ENCODE measurements at regions not wholly inside any gene's neighbourhood (a gene's known extent, or its start where the extent isn't known, plus 50 kb on each side); places are given as distances from the start of the nearest gene placed in this dataset.

DNA sequence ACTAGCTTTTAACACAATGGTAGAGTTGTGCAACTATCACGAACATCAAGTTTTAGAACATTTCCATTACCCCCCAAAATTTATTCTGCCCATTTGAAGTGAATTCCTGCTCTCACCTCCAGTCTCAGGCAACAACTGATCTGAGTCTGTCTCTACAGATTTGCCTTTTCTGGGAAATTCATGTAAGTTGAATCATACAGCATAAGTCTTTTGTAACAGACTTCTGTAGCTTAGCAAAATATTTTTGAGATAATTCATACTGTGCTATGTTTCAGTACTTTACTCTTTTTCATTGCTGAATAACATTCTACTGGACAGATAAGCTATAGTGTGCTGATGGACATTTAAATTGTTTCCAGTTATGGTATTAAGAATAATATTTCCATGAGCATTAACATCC is 447.3 kb upstream of the GJE1 start:
- ATAC-seq, result no peak
- Mint-ChIP-seq H3K9me3 (peaks cover 0 to 7% of the 10 kb centered on the region in 2 donors), H3K27ac (no peak overlapping the region), H3K36me3 (no peaks in the 10 kb centered on the region)
- DNase-seq (ENCODE audit: low spot score in 2 of 2), result no peak

DNA sequence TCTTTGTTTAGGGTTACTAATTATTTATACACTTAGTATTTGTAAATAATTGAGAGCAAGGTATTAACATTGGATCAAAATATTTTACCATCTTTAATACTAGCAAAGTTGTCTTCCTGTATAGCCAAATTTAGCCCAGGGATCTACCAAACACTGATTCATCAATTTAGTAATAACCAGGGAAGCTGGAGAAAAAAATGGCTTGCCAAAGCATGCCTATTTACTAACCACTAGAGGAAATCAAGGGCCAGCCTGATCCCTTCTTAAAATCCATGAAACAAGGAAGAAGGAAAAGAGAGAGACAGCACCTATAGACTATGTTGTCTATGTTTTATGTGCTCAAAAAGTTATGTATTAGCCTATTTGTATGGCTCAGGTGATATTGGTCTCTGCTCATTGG is 450.3 kb upstream of the GJE1 start:
- DNase-seq (ENCODE audit: low spot score in 2 of 2) (no peak), ATAC-seq (no peak)
- H3K27ac Mint-ChIP-seq, result no peak overlapping the region
- H3K9me3 Mint-ChIP-seq, result no peaks in the 10 kb centered on the region
- H3K36me3 Mint-ChIP-seq, result no peaks in the 10 kb centered on the region

DNA sequence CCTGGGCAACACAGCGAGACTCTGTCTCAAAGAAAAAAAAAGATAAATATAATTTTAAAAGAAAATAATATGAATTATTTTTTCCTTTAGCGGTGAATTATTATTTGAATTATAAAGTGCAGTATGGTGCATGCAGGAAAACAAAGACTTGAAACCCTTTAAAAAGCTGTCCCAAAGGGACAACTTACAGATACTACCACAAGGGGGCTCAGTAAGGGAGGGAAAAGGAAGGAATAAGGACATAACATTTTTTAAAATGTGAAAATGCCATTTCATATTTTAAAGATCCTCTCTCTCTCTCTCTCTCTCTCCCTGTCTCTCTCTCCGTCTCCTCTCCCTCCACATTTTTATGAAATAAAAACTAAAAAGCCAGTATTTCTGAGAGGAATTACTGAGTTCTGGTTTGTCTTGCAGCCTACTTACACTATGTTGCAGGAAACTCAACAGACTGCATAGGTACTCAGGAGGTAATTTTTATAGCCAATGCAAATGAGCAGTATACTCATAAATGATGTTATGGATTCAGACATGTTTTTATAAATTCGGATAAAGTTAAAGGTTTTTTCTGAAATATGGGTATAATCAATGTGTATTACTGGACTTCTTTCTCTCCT is 455.0 kb upstream of the GJE1 start:
- H3K9me3 Mint-ChIP-seq, result no peaks in the 10 kb centered on the region
- DNase-seq (ENCODE audit: low spot score in 2 of 2) (no peak), ATAC-seq (no peak)
- no peaks in the 10 kb centered on the region for H3K36me3 Mint-ChIP-seq
- H3K27ac Mint-ChIP-seq, result no peak overlapping the region

DNA sequence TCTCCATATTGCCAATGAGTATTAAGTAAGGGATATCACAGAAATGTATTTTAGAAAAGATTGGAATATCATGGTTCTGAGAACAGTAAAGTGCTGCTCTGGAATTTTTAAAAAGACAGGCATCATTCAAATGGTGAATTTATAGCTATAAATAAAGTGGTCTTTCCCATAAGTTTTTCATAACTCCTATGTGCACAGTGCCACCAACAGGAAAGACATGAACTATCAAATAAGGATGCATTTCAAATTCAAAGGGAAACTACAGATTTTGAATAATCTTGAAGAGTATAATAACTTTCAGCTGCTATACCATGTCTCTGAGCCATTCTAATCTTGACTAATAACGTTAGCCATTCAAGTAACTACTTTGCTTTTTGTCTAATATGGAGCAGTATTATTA is 456.8 kb upstream of the GJE1 start:
- Mint-ChIP-seq H3K9me3 (no peaks in the 10 kb centered on the region), H3K27ac (no peak overlapping the region), H3K36me3 (no peaks in the 10 kb centered on the region)
- no peak for DNase-seq (ENCODE audit: low spot score in 2 of 2)
- ATAC-seq, result no peak

DNA sequence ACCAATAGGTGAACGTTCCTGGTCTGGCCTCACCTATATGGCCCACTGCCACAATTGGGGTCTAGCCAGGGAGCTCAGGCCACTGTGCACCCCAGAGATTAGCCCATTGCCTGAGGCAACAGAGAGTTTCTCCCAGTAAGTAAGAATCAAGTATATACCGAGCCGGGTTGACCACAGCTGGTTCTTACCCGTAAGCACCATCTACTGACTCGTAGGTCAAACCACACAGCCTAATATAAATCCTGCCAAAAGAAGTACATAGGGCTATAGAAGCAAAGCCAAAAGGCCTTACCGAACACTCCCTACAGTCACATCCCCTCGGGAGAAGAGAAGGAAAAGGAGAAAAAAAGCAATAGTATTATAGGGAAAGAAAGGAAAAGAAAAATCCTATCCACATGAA is 463.6 kb upstream of the GJE1 start:
- DNase-seq (ENCODE audit: low spot score in 2 of 2), result no peak
- Mint-ChIP-seq H3K9me3 (peaks cover 0 to 5% of the 10 kb centered on the region in 2 donors), H3K36me3 (no peaks in the 10 kb centered on the region), H3K27ac (no peak overlapping the region)
- no peak for ATAC-seq

DNA sequence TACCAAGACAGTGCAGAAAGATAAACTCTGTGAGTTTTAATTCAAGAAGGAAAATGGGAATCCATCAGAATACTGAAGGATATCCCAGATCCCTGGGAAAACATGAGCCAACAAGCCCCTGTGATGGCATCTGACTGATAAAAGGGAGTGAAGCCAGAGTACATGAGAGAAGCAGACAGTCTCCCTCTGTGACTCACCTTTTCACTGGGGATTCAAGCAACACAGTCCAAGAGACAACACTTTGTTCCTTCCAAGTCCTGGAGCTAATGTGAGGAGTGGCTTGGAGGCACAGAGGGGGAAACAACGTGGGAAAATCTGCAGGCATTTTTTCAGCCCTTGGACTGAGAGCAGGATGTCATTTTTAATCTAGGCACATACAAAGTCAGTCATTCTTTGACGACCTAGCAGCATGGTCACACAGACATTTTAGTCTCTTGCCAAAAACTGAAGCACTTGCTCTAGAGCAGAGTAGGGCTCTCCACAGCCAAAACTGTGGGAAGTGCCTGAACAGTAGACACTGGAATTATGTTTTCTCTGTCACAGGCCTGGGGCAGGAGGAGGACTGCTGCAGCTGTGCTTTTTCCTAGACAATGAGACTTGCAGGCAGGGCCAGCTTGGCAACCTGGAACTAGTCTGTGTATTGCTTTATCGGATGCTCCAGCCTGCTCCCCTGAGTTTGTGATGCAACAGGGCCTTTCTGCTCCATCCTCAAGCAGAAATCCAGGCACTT is 465.0 kb upstream of the GJE1 start:
- H3K36me3 Mint-ChIP-seq, result no peaks in the 10 kb centered on the region
- ATAC-seq, result no peak
- DNase-seq (ENCODE audit: low spot score in 2 of 2), result no peak
- no peak overlapping the region for H3K27ac Mint-ChIP-seq
- peaks cover 0 to 5% of the 10 kb centered on the region in 2 donors for H3K9me3 Mint-ChIP-seq

DNA sequence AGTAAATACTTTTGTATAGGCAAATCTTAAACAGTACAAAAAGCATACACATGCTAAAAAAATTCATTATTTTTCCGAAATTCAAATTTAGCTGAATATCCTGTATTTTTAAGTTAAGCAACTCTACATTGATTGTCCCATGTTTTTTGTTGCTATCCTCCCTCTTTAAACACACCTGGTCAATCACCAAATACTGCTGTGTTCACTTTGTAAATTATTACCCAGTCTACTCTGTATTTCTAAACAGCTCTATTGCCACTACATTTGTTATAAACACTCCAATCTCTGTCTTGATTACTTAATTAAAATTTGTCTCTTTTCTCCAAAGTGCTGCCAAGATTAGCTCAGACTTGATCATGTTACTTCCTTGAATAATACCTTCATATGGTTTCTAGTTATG is 466.5 kb upstream of the GJE1 start:
- Mint-ChIP-seq H3K36me3 (no peaks in the 10 kb centered on the region), H3K27ac (no peak overlapping the region), H3K9me3 (peaks cover 0 to 5% of the 10 kb centered on the region in 2 donors)
- DNase-seq (ENCODE audit: low spot score in 2 of 2) (no peak), ATAC-seq (no peak)

DNA sequence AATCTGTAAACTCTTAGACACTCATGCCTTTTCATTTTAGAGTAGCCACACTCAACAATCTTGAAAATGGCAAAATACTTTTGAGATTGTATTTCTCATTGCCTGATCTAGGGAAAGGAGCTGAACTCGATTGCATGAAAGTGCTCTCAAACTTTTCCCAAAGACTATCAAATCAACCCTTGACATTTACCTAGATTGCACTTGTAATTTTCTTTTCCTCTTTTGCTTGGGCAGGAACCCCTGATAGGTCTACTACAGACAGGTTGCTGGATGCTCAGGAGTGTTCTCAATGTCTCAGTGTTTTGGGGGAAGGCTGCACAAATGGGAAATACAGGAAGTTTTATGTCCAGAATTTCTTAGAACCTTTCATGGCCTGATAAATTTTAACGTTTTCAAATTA is 468.0 kb upstream of the GJE1 start:
- Mint-ChIP-seq H3K36me3 (no peaks in the 10 kb centered on the region), H3K27ac (no peak overlapping the region), H3K9me3 (peaks cover 0 to 5% of the 10 kb centered on the region in 2 donors)
- DNase-seq (ENCODE audit: low spot score in 2 of 2) (no peak), ATAC-seq (no peak)

DNA sequence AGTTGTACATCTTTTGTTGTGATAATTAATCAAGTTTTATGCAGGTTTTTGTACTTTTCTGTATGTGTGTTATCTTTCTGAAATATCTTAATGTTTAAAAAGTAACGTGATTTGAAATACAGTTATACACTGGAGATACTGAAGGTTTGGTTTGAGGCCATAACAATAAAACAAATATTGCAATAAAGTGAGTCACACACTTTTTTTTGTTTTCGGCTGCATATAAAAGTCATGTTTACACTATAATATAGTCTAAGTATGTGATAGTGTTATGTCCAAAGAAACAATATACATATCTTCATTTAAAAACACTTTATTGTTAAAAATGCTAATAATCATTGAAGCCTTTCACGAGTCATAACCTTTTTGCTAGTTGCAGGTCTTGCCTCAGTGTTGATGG is 473.1 kb upstream of the GJE1 start:
- H3K36me3 Mint-ChIP-seq, result no peaks in the 10 kb centered on the region
- DNase-seq (ENCODE audit: low spot score in 2 of 2) (no peak), ATAC-seq (no peak)
- peaks cover 0 to 4% of the 10 kb centered on the region in 2 donors for H3K9me3 Mint-ChIP-seq
- no peak overlapping the region for H3K27ac Mint-ChIP-seq

DNA sequence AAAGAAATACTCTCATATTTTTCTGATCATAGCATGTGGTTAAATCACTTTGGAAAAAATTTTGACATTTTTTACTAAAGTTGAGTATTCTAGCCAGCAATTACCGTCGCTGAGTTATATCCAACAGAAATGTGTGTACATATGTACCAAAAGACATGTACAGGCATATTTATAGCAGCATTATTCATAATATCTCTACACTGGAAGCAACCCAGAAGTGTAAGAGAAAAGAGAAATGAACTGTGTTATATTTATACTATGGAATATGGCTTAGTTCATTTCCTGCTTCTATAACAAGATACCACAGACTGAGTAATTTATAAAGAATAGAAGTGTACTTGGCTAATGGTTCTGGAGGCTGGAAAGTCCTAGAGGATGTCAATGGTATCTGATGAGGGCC is 474.0 kb upstream of the GJE1 start:
- Mint-ChIP-seq H3K36me3 (no peaks in the 10 kb centered on the region), H3K9me3 (peaks cover 0 to 10% of the 10 kb centered on the region in 2 donors), H3K27ac (no peak overlapping the region)
- ATAC-seq (no peak), DNase-seq (ENCODE audit: low spot score in 2 of 2) (no peak)

DNA sequence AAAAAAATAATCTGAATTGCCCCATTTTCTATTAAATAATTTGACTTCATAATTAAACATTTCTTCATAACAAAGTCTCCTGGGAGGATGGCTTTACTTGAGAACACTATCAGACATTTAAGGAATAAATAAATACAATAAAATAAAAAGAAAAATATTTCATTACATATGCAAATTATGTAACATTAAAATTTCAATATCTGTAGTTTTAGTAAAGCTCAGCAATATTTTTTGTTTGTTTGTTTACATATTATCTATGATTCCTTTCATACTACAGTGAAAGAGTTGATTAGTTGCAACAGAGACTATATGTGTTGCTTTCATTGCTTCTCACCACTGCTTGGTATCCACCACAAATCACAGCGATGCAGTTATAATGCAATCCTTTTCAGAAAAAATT is 474.9 kb upstream of the GJE1 start:
- H3K36me3 Mint-ChIP-seq, result no peaks in the 10 kb centered on the region
- H3K9me3 Mint-ChIP-seq, result peaks cover 0 to 10% of the 10 kb centered on the region in 2 donors
- no peak overlapping the region for H3K27ac Mint-ChIP-seq
- ATAC-seq (no peak), DNase-seq (ENCODE audit: low spot score in 2 of 2) (no peak)

DNA sequence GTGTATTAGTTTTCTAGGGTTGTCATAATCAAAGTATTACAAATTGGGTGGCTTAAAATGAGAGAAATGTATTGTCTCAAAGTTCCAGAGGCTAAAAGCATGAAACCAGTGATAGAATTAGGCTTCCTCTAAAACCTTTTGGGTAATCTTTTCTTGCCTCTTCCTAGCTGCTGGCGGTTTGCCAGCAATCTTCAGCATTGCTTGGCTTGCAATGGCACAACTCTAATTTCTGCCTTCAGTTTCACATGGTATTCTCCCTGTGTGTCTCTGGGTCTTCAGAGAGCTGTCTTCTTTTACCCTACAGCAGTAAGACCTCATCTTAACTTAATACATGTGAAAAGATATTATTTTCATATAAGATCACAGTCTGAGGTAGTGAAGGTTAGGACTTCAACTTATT is 479.1 kb upstream of the GJE1 start:
- ATAC-seq (no peak), DNase-seq (ENCODE audit: low spot score in 2 of 2) (no peak)
- Mint-ChIP-seq H3K36me3 (no peaks in the 10 kb centered on the region), H3K27ac (no peak overlapping the region), H3K9me3 (peaks cover 0 to 10% of the 10 kb centered on the region in 2 donors)

DNA sequence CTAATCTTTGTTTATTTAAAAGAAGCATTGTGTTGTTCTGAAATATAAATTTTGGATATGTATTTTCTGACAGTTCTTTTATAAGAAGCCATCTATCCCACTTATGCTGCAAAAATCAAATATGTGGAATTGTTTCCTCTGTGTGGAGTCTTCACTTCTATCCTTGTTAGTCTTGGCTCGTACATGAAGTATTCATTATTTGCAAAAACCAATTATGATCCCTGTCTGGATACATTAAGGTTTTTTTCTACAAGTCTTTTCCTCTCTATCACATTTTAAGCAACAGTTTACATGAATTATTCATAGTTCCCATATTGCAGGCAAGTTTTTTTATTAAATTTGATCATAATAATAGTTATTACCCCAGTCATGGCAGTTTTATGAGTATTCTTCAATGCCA is 490.8 kb upstream of the GJE1 start:
- Mint-ChIP-seq H3K36me3 (no peaks in the 10 kb centered on the region), H3K9me3 (no peaks in the 10 kb centered on the region), H3K27ac (no peak overlapping the region)
- ATAC-seq (no peak), DNase-seq (ENCODE audit: low spot score in 2 of 2) (no peak)

DNA sequence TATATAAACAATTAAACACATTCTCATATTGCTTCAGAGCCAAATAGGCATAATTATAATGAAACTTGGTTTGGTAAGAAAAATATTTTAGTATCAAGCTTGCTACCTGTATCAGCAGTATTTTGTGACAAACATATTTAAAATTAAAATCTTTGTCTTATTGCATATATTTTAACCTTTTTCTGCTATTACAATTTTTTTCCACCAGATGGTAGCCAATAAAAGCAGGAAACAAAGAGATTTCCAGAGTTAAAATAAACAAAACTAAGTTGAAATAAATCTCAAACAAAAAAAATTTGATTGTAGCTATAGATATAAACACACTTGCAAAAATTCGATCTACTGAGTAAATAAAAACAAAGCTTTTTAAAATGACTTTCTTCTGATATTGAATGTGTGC is 491.3 kb upstream of the GJE1 start:
- Mint-ChIP-seq H3K36me3 (no peaks in the 10 kb centered on the region), H3K9me3 (no peaks in the 10 kb centered on the region), H3K27ac (no peak overlapping the region)
- DNase-seq (ENCODE audit: low spot score in 2 of 2), result no peak
- no peak for ATAC-seq

DNA sequence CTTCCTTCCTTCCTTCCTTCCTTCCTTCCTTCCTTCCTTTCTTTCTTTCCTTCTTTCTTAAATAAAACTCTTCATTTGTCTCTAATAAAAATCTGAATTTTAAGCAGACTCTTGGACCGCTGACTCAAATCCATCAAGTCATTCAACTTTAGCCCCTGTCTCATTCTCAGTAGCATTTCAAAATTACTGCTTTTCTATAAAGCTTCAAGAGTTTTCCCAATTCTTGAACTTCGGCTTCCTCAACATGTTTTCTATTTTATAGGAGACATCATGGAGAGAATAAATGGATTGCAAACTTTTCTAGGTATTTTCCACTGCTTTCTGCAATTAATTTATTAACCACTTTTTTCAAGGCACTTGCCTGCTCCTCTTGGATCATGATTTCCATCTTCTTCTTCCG is 497.1 kb upstream of the GJE1 start:
- Mint-ChIP-seq H3K9me3 (no peaks in the 10 kb centered on the region), H3K27ac (no peak overlapping the region), H3K36me3 (no peaks in the 10 kb centered on the region)
- ATAC-seq (no peak), DNase-seq (ENCODE audit: low spot score in 2 of 2) (no peak)

DNA sequence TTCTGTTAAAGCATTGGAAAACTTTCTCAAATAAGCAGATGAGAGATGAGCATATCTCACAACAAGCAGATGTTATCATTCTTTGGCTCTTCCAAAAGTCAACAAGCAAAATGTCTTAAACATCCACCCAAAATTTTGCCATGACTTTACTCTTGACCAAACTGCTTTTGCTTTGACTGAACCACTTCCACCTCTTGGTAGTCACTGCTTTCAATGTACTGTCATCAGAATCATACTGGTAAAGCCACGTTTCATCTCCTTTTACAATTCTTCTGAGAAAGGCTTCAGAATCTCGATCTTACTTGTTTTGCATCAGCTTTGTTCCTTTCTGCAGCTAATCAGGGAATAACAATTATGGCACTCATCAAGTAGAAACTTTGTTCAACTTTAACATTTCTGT is 498.5 kb upstream of the GJE1 start:
- peak in 1 of 2 donors; percentile 56 for ATAC-seq
- Mint-ChIP-seq H3K27ac (no peak overlapping the region), H3K9me3 (peaks cover 0 to under 1% of the 10 kb centered on the region in 2 donors), H3K36me3 (no peaks in the 10 kb centered on the region)
- no peak for DNase-seq (ENCODE audit: low spot score in 2 of 2)

DNA sequence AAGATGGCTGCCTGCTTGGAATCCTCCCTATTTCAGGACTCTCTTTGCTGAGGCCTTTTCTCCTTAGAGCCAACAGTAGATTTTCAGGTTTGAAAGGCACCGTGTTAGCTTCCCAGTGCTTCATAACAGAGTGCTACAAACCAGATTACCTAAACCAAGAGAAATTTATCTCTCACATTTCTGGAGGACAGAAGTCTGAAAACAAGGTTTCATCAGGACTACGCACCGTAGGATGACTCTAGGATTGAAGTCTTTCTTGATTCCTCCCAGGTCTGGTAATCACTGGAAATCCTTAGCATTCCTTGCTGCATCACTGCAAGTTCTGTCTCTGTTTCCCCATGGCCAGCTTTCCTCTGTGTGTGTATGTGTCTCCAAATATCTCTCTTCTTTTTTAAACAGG is 508.4 kb upstream of the GJE1 start:
- H3K27ac Mint-ChIP-seq, result no peak overlapping the region
- H3K36me3 Mint-ChIP-seq, result peaks cover 0 to 4% of the 10 kb centered on the region in 2 donors
- no peak for ATAC-seq
- H3K9me3 Mint-ChIP-seq, result peaks cover 4% of the 10 kb centered on the region in 2 donors
- no peak for DNase-seq (ENCODE audit: low spot score in 2 of 2)

DNA sequence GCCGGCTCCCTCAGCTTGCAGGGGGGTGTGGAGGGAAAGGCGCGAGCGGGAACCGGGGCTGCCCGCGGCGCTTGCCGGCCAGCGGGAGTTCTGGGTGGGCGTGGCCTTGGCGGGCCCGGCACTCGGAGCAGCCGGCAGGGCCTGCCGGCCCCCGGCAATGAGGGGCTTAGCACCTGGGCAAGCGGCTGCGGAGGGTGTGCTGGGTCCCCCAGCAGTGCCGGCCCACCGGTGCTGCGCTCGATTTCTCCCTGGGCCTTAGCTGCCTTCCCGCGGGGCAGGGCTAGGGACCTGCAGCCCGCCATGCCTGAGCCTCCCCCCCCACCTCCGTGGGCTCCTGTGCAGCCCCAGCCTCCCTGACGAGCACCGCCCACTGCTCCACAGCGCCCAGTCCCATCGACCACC is 514.5 kb upstream of the GJE1 start:
- no peak for ATAC-seq
- Mint-ChIP-seq H3K27ac (no peak overlapping the region), H3K9me3 (no peaks in the 10 kb centered on the region), H3K36me3 (no peaks in the 10 kb centered on the region)
- no peak for DNase-seq (ENCODE audit: low spot score in 2 of 2)

Data from activated naive CD4-positive, alpha-beta T cell treated with anti-CD3 and anti-CD28 coated beads, Interleukin-2, amount 50 U/mL, for 72 hours (primary cell).